ENCODE measurements at regions not wholly inside any gene's neighbourhood (a gene's known extent, or its start where the extent isn't known, plus 50 kb on each side); places are given as distances from the start of the nearest gene placed in this dataset.

DNA sequence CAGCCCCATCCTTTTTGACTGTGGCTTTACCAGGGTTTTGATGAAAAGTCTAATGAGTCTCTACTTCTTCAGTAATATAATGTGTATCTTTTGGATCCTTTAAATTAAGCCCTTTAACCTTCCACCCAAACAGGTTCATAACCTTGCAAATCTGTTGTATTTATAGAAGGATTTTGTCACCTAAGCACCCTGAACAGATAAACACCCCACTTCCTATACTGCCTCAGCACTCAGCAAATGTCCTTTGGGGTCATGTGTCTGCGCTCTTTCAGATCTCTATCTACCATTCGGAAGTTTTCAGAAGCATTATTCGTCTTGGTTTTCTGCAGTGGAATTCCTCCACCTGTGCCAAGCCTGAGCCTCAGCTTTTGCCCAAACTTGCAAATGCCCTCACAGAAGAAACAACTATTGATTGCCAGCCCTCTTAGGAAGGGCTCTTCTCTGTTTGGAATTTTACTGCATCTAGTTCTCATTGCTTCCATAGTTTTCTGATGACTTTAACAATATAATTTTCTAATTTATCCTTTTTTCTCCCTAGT is 214.8 kb upstream of the KCNJ16 start:
- Histone ChIP-seq H3K79me2 (ENCODE audit: insufficient read depth) (no peaks in the 10 kb centered on the region), H3K4me2 (ENCODE audit: unreplicated experiment) (no peak overlapping the region), H3K9ac (no peak overlapping the region), H3K4me3 (no peak overlapping the region), H3K27me3 (replicated peaks; ENCODE audit: insufficient read depth) (no peaks in the 10 kb centered on the region), H3K9me2 (ENCODE audit: insufficient read depth) (no peaks in the 10 kb centered on the region), H3K36me3 (ENCODE audit: low read depth) (no peaks in the 10 kb centered on the region; the same call in 1 of the 2 replicates), H3K27ac (no peak overlapping the region), H4K20me1 (ENCODE audit: insufficient read depth) (no peaks in the 10 kb centered on the region), H3K9me3 (ENCODE audit: low read depth) (no peaks in the 10 kb centered on the region), H3F3A (ENCODE audit: insufficient read depth) (peaks cover 16% of the 10 kb centered on the region), H3K4me1 (ENCODE audit: insufficient read depth) (peaks cover 24% of the 10 kb centered on the region), H2AFZ (no peak overlapping the region)
- no peak for TF ChIP-seq EZH2 (IDR thresholded peaks at IDR 0.05; ENCODE audit: insufficient read depth, poor library complexity, severe bottlenecking)
- no peak for TF ChIP-seq EZH2phosphoT487 (IDR thresholded peaks at IDR 0.05; ENCODE audit: insufficient read depth, low read depth)
- WGBS, 2 experiments (ENCODE audit: low coverage in 1 of 2, low lambda C conversion rate in 2 of 2, missing lambda C conversion rate in 2 of 2) = 97 to 100% methylated on average over 3 of the region's 3 CpGs
- in situ Hi-C loops (cut with MboI) = no loop called here
- DNase-seq = no peak

DNA sequence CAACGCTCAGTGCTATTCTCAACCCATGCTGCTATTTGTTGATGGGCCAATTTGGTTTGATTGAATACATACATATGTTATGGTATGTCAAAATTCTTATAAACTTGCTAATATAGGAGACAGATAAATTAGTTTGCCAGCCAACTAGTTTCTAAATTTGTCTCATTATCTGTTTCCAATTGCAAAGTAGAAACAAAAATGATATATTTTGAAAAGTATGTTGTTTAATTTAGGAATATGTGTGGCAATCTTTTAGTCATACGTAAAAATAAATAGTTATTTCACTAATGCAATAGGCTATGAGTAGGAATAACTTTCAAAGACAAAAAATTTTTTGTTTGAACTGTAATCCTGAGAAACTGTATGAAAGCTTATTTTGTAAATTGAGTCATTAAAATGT is 210.6 kb upstream of the KCNJ16 start:
- Histone ChIP-seq H4K20me1 (ENCODE audit: insufficient read depth) (no peaks in the 10 kb centered on the region), H3K27me3 (replicated peaks; ENCODE audit: insufficient read depth) (no peaks in the 10 kb centered on the region), H3K9me3 (ENCODE audit: low read depth) (no peaks in the 10 kb centered on the region), H3K4me3 (no peak overlapping the region), H3K4me2 (ENCODE audit: unreplicated experiment) (peak overlapping the region; percentile 45), H2AFZ (no peak overlapping the region), H3K4me1 (ENCODE audit: insufficient read depth) (peaks cover 14% of the 10 kb centered on the region), H3K9ac (0 out of 2 replicates have a peak overlapping the region, but pooled peaks have one; percentile 6), H3K79me2 (ENCODE audit: insufficient read depth) (no peaks in the 10 kb centered on the region), H3K9me2 (ENCODE audit: insufficient read depth) (no peaks in the 10 kb centered on the region), H3F3A (ENCODE audit: insufficient read depth) (peaks cover 4% of the 10 kb centered on the region; the same call in 1 of the 2 replicates), H3K36me3 (ENCODE audit: low read depth) (no peaks in the 10 kb centered on the region), H3K27ac (peak overlapping the region; percentile 33; the same call in 1 of the 2 replicates)
- DNase-seq = peak; percentile 54
- 17 to 24% methylated on average over 2 of the region's 2 CpGs for WGBS, 2 experiments (ENCODE audit: low coverage in 1 of 2, low lambda C conversion rate in 2 of 2, missing lambda C conversion rate in 2 of 2)
- in situ Hi-C loops (cut with MboI) = no loop called here
- TF ChIP-seq EZH2 (IDR thresholded peaks at IDR 0.05; ENCODE audit: insufficient read depth, poor library complexity, severe bottlenecking) (no peak), EZH2phosphoT487 (IDR thresholded peaks at IDR 0.05; ENCODE audit: insufficient read depth, low read depth) (no peak)

- Histone ChIP-seq H3K27ac (peak overlapping the region; percentile 46), H4K20me1 (ENCODE audit: insufficient read depth) (no peaks in the 10 kb centered on the region), H3K4me3 (no peak overlapping the region), H3K36me3 (ENCODE audit: low read depth) (no peaks in the 10 kb centered on the region), H3K4me1 (ENCODE audit: insufficient read depth) (peaks cover 44% of the 10 kb centered on the region), H3K27me3 (replicated peaks; ENCODE audit: insufficient read depth) (no peaks in the 10 kb centered on the region), H3K9me2 (ENCODE audit: insufficient read depth) (no peaks in the 10 kb centered on the region), H2AFZ (no peak overlapping the region), H3F3A (ENCODE audit: insufficient read depth) (peaks cover 44% of the 10 kb centered on the region), H3K9me3 (ENCODE audit: low read depth) (no peaks in the 10 kb centered on the region), H3K79me2 (ENCODE audit: insufficient read depth) (no peaks in the 10 kb centered on the region), H3K4me2 (ENCODE audit: unreplicated experiment) (peak overlapping the region; percentile 51), H3K9ac (no peak overlapping the region)
- in situ Hi-C loops (cut with MboI) = no loop called here
- TF ChIP-seq EZH2 (IDR thresholded peaks at IDR 0.05; ENCODE audit: insufficient read depth, poor library complexity, severe bottlenecking) (no peak), EZH2phosphoT487 (IDR thresholded peaks at IDR 0.05; ENCODE audit: insufficient read depth, low read depth) (no peak)
- WGBS, 2 experiments (ENCODE audit: low coverage in 1 of 2, low lambda C conversion rate in 2 of 2, missing lambda C conversion rate in 2 of 2) = 87 to 100% methylated on average over 1 of the region's 1 CpG
- no peak for DNase-seq
These were observed 205.4 kb upstream of the KCNJ16 start for GRCh38 chr17:69869667-69870066.

- H3K4me3 ChIP-seq = no peak overlapping the region
- no peaks in the 10 kb centered on the region for H3K9me2 ChIP-seq (ENCODE audit: insufficient read depth)
- DNase-seq = peak; percentile 78
- TF ChIP-seq EZH2phosphoT487 (IDR thresholded peaks at IDR 0.05; ENCODE audit: insufficient read depth, low read depth) (no peak), EZH2 (IDR thresholded peaks at IDR 0.05; ENCODE audit: insufficient read depth, poor library complexity, severe bottlenecking) (no peak)
- H3K9me3 ChIP-seq (ENCODE audit: low read depth) = no peaks in the 10 kb centered on the region
- no peaks in the 10 kb centered on the region for H3K27me3 ChIP-seq (replicated peaks; ENCODE audit: insufficient read depth)
- H3K79me2 ChIP-seq (ENCODE audit: insufficient read depth) = no peaks in the 10 kb centered on the region
- no peaks in the 10 kb centered on the region for H3K36me3 ChIP-seq (ENCODE audit: low read depth)
- in situ Hi-C loops (cut with MboI) = no loop called here
- H2AFZ ChIP-seq = no peak overlapping the region
- WGBS, 2 experiments (ENCODE audit: low coverage in 1 of 2, low lambda C conversion rate in 2 of 2, missing lambda C conversion rate in 2 of 2) = 20 to 36% methylated on average over 1 of the region's 1 CpG
- peaks cover 48% of the 10 kb centered on the region for H3F3A ChIP-seq (ENCODE audit: insufficient read depth)
- no peak overlapping the region for H3K9ac ChIP-seq
- peaks cover 44% of the 10 kb centered on the region for H3K4me1 ChIP-seq (ENCODE audit: insufficient read depth)
- peak overlapping the region; percentile 46 for H3K27ac ChIP-seq
- H3K4me2 ChIP-seq (ENCODE audit: unreplicated experiment) = peak overlapping the region; percentile 51
- H4K20me1 ChIP-seq (ENCODE audit: insufficient read depth) = no peaks in the 10 kb centered on the region
These were observed 204.9 kb upstream of the KCNJ16 start for GRCh38 chr17:69870091-69870530.

All from GM23248 (cell line).